Heart left ventricle (tissue), 16 donors: ENCODE measurements at regions not wholly inside any gene's neighbourhood (a gene's known extent, or its start where the extent isn't known, plus 50 kb on each side); places are given as distances from the start of the nearest gene placed in this dataset.

Experiments
- ATAC-seq, 4 donors: fragments of 200-7000 bp; cut with Tn5 transposase; one replicate each; pipeline ENCODE4 v1.9.1; 2020 to 2022; ENCODE audit warnings: moderate library complexity in 4 of 4, mild to moderate bottlenecking in 3 of 4, moderate number of reproducible peaks in 1 of 4
- DNase-seq, 5 donors: peaks; one replicate each; pipeline ENCODE4 v3.0.0-alpha.2; 2020
- H3K27ac ChIP-seq, 12 donors: fragments of 200-600 bp; sonication (generic) in 4 of 12; one replicate each; pipeline versions ENCODE4 v1.5.0 to v1.8.0; 2016 to 2022; ENCODE audit warnings: mild to moderate bottlenecking in 2 of 12
- H3K27me3 ChIP-seq, 9 donors: fragments of 200-600 bp; sonication (generic) in 2 of 9; one replicate each; pipeline versions ENCODE4 v1.5.1 to v1.8.0; 2016 to 2022; ENCODE audit warnings: mild to moderate bottlenecking in 3 of 9
- H3K36me3 ChIP-seq, 9 donors: fragments of 200-600 bp; sonication (generic) in 2 of 9; one replicate each; pipeline versions ENCODE4 v1.5.0 to v1.8.0; 2018 to 2022; ENCODE audit warnings: mild to moderate bottlenecking in 2 of 9
- H3K4me1 ChIP-seq, 12 donors: fragments of 200-600 bp; sonication (generic) in 4 of 12; one replicate each; pipeline versions ENCODE4 v1.5.0 to v1.8.0; 2016 to 2022; ENCODE audit warnings: mild to moderate bottlenecking in 3 of 12
- H3K4me3 ChIP-seq, 12 donors: fragments of 200-600 bp; sonication (generic) in 4 of 12; one replicate each; pipeline versions ENCODE4 v1.5.0 to v1.8.0; 2017 to 2022; ENCODE audit warnings: mild to moderate bottlenecking in 9 of 12, moderate library complexity in 4 of 12
- H3K9me3 ChIP-seq, 12 donors: fragments of 200-600 bp; sonication (generic) in 4 of 12; one replicate each; pipeline versions ENCODE4 v1.5.0 to v1.8.0; 2016 to 2022; ENCODE audit warnings: mild to moderate bottlenecking in 1 of 12
- POLR2A ChIP-seq, 2 donors: fragments of 450-650 bp; IDR thresholded peaks; one replicate each; pipeline ENCODE4 v1.6.1; 2017; ENCODE audit warnings: antibody characterized with exemption in 2 of 2, mild to moderate bottlenecking in 2 of 2, moderate library complexity in 2 of 2
- WGBS, 4 donors: extraction: QIAGEN DNeasy Blood & Tissue Kit in 2 of 4; methylation state at CpG; one replicate each; pipeline versions ENCODE4 v1.1.5 to v1.1.7; 2013 to 2018; 5-methylcytosine and 5-hydroxymethylcytosine counted together
- intact Hi-C, 10 donors: fragments of 100-400 bp; cut with DNase I; formaldehyde crosslinking; loops; one replicate each; pipeline versions ENCODE4 v1.11.1 to v1.14.2; 2022
- TF ChIP-seq, protein P1 (sequence below), 12 donors: fragments of 200-600 bp; sonication (generic) in 4 of 12; IDR thresholded peaks; one replicate each; pipeline versions ENCODE4 v1.5.0 to v1.8.0; 2018 to 2022; ENCODE audit warnings: antibody characterized with exemption in 12 of 12, mild to moderate bottlenecking in 5 of 12
- donor health status: ischemic (EF 13 %, LVEDD 7.1; RV severe dilation, severe dysfunction).
- donor health status: healthy with polysubstance abuse.
- donor health status: DM: no; HTN: yes; CAD: no.
- donor health status: DM: no; HTN: no; CAD: no.
- donor health status: ischemic (EF 25% LVEDD 6.9; RV normal size, moderate dysfunction).
- donor health status: ischemic (EF 25% LVEDD 5.7; RV mildly dilated, moderate dysfunction).
- donor health status: healthy.
- donor health status: DM: yes; HTN: yes; CAD: no.
- donor health status: ischemic (EF 35%, LVEDD 5.7; RV mildly dilated, moderate dysfunction).
- donor health status: nonischemic (EF 11% LVEDD 7.7; RV severe dilation, severe dysfunction).
- donor health status: DM: yes; HTN: yes; CAD: no.
- donor health status: PGD.
- donor health status: ischemic (EF 29% LVEDD 5.4; RV normal size, mild dysfunction).
- donor health status: nonischemic (EF 23%, LVEDD 6.1; RV moderate dilation, normal function).

DNA sequence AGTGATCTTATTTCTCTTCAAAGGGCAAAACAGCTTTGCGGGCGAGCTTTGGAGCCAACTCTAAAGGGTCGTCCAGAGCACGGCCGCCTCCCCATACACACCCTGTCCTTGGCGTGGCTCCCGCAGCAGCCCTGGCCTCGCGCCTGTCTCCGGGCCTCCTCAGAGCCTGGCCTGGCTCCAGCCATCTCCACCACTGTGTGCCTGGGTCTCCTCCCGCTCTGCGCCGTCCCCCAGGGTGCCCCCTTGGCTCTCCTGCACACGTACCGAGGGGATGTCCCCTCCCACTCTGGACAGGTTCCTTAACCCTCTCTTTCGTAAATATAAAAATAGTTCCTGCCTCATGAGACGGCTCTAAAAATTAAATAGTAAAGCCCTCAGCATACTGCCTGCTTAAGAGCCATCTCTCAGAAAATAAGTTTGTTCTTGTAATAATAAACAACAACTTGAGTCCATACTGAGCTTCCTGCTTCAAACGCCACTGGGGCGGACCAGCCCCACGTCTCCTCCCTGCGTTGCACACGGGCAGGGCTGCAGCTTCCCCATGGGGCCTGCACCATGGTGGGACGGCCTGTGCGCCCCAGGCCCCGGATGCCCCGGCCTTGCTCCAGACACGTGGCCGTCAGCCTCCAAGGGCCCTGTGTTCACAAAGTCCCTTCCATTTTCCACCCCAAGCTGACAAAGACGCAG is 226.2 kb downstream of the TTLL2 start:
- ATAC-seq = peak; percentile 91 to 97 (median 96)
- intact Hi-C loops = no loop called here
- 12 to 28% (median 24%) methylated on average over 27 to 29 of the region's 29 CpGs for WGBS, 4 donors

DNA sequence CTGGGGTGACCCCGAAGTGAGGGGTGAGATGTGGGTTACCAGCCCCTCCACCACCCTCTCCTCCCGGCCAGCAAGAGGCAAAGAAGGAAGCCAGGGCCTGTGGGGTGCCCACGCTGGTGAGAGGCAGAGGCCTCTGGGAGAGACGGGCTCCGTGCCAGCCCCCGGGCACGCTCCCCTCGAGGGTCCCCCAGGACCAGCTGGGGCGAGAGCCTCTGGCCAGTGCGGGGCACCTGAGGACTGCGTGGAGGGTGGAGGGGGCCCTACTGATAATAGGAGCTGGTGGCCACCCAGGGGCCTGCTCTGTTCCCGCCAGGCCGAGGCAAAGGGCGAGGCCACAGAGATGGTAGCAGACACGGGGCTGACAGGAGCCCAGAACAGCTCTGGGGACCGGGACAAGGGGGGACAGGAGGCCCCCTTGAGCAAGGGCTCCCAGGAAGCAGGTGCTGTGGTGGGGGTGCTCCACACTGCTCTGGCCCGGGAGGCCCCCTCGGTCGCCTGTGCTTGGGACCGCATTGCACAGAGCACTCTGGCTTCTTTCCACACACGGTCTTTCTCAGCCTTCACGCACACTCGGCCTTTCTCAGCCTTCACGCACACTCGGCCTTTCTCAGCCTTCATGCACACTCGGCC is 226.9 kb downstream of the TTLL2 start:
- ATAC-seq = peak in 2 of 4 donors; percentile 15 to 23
- peak in 1 of 5 donors; percentile 34 for DNase-seq
- Histone ChIP-seq H3K36me3 (no peaks in the 10 kb centered on the region), H3K4me3 (no peak overlapping the region), H3K27me3 (no peaks in the 10 kb centered on the region), H3K4me1 (peaks cover 9 to 27% (median 19%) of the 10 kb centered on the region in 12 donors), H3K9me3 (peaks cover 0 to 22% (median 2%) of the 10 kb centered on the region in 12 donors), H3K27ac (peak overlapping the region in 10 of 12 donors; percentile 36 to 83 (median 60))
- intact Hi-C loops = no loop called here
- WGBS, 4 donors = 86 to 91% (median 88%) methylated on average over 22 to 26 of the region's 26 CpGs
- TF ChIP-seq POLR2A (IDR thresholded peaks at IDR 0.05) = no peak

More for the DNA sequence above, 226.2 kb downstream of the TTLL2 start:
- peak; percentile 89 to 95 (median 91) for DNase-seq
- Histone ChIP-seq H3K27ac (peak overlapping the region in 10 of 12 donors; percentile 36 to 83 (median 60)), H3K4me3 (no peak overlapping the region), H3K27me3 (no peaks in the 10 kb centered on the region), H3K36me3 (no peaks in the 10 kb centered on the region), H3K4me1 (peaks cover 9 to 27% (median 19%) of the 10 kb centered on the region in 12 donors), H3K9me3 (peaks cover 0 to 20% (median 1%) of the 10 kb centered on the region in 12 donors)
- TF ChIP-seq, protein P1, sequence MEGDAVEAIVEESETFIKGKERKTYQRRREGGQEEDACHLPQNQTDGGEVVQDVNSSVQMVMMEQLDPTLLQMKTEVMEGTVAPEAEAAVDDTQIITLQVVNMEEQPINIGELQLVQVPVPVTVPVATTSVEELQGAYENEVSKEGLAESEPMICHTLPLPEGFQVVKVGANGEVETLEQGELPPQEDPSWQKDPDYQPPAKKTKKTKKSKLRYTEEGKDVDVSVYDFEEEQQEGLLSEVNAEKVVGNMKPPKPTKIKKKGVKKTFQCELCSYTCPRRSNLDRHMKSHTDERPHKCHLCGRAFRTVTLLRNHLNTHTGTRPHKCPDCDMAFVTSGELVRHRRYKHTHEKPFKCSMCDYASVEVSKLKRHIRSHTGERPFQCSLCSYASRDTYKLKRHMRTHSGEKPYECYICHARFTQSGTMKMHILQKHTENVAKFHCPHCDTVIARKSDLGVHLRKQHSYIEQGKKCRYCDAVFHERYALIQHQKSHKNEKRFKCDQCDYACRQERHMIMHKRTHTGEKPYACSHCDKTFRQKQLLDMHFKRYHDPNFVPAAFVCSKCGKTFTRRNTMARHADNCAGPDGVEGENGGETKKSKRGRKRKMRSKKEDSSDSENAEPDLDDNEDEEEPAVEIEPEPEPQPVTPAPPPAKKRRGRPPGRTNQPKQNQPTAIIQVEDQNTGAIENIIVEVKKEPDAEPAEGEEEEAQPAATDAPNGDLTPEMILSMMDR (IDR thresholded peaks at IDR 0.05) = no peak
- no peak for TF ChIP-seq POLR2A (IDR thresholded peaks at IDR 0.05)

DNA sequence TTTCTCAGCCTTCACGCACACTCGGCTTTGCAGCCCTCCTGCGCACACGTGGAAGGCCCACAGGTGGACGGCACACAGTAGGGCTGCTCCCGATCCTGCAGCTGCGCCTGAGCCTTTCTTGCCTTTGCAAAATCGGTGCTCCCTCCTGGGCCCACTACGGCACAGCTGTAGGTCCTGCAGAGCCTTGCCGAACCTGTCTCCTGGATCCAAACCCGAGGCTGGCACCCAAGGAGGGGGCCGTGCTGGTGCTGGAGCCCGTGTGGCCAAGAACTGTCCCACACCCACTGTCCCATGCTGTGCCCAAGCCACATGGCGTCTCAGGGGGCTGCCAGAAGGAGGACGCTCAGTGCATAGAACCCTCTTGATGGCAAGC is 227.4 kb downstream of the TTLL2 start:
- H3K9me3 ChIP-seq = peaks cover 0 to 24% (median 2%) of the 10 kb centered on the region in 12 donors
- ATAC-seq (no peak), DNase-seq (no peak)

DNA sequence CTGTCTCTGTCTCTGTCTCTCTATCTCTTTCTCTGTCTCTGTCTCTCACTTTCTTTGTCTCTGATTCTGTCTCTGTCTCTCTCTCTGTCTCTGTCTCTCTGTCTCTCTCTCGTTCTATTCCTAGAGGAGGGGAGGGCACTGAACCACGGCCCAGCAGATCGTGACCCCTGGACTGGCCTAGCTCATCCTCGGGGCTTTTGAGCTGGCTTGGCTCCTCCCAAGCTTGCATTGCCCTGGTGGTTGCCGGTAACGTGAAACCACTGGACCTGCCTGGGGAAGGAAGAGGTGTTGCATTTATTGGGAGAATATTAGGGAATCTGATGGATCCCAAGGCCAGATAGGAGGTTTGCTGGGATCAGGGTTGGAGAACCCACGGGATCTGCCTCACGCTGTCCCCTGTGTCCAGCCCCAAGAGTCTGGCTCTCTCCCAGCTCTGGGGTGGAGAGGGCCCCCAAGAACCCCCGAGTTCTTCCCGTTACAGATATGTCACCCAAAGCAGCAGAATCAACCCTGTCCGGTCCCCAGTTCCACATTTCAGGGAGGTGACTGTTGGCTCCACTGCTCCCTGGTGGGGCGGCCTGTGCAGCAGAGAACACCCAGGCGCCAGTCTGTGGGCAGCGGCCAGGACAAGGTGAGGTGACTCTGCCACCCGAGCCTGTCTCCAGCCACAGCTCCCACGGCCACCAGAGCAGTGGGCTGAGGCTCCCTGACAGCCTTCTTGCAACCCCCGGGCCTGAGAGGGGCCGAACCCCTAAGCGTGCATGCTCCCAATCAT is 228.3 kb downstream of the TTLL2 start:
- ATAC-seq (no peak), DNase-seq (no peak)
- H3K9me3 ChIP-seq = peaks cover 0 to 24% (median 2%) of the 10 kb centered on the region in 12 donors
- peaks cover 9 to 25% (median 19%) of the 10 kb centered on the region in 12 donors for H3K4me1 ChIP-seq
- intact Hi-C loops = no loop called here
- H3K27me3 ChIP-seq = no peaks in the 10 kb centered on the region
- H3K27ac ChIP-seq = no peak overlapping the region
- no peaks in the 10 kb centered on the region for H3K36me3 ChIP-seq
- 89 to 93% (median 92%) methylated on average over 15 to 19 of the region's 19 CpGs for WGBS, 4 donors
- TF ChIP-seq, protein P1 (IDR thresholded peaks at IDR 0.05) = no peak
- H3K4me3 ChIP-seq = no peak overlapping the region

More for the DNA sequence above, 227.4 kb downstream of the TTLL2 start:
- TF ChIP-seq, protein P1 (IDR thresholded peaks at IDR 0.05) = no peak
- TF ChIP-seq POLR2A (IDR thresholded peaks at IDR 0.05) = no peak
- Histone ChIP-seq H3K36me3 (no peaks in the 10 kb centered on the region), H3K4me1 (peaks cover 9 to 26% (median 19%) of the 10 kb centered on the region in 12 donors), H3K4me3 (no peak overlapping the region), H3K27me3 (no peaks in the 10 kb centered on the region), H3K27ac (no peak overlapping the region)
- intact Hi-C loops = no loop called here
- 89 to 97% (median 96%) methylated on average over 15 of the region's 15 CpGs for WGBS, 4 donors
